ENCODE measurements at regions not wholly inside any gene's neighbourhood (a gene's known extent, or its start where the extent isn't known, plus 50 kb on each side); places are given as distances from the start of the nearest gene placed in this dataset.

- CTCF ChIA-PET (ENCODE audit: partially characterized antibody), result interaction anchor here (0.6 to 4.3 kb wide), 5 partner anchors 9 to 560 kb away, joined by 3 to 26 read pairs (median 4); no protein-coding TSS in a partner anchor
- no peak for DNase-seq (ENCODE audit: low read depth in 1 of 2, low spot score in 2 of 2)
- H2AK5ac ChIP-seq (ENCODE audit: low read depth, low read length), result no peak overlapping the region
- H3K4me1 ChIP-seq (replicated peaks in 1 of 4; ENCODE audit: control insufficient read depth in 3 of 4, insufficient read depth in 4 of 4, low read length in 3 of 4), result no peaks in the 10 kb centered on the region
- FAIRE-seq, result no peak
- H2AFZ ChIP-seq (ENCODE audit: low read length), result no peak overlapping the region
- no peaks in the 10 kb centered on the region for H3K27me3 ChIP-seq (replicated peaks in 1 of 4; ENCODE audit: control insufficient read depth in 3 of 4, extremely low read depth in 1 of 4, insufficient read depth in 3 of 4, low read length in 3 of 4)
- H2BK12ac ChIP-seq (ENCODE audit: low read depth, low read length), result no peak overlapping the region
- no peak overlapping the region for H4K5ac ChIP-seq (ENCODE audit: insufficient read length, low read depth, low read length)
- H3K79me2 ChIP-seq (ENCODE audit: control insufficient read depth in 1 of 2, insufficient read depth in 2 of 2, low read length in 2 of 2), result no peaks in the 10 kb centered on the region
- H3K9ac ChIP-seq (replicated peaks in 1 of 4; ENCODE audit: extremely low read depth in 1 of 4, low read depth in 3 of 4, low read length in 3 of 4), result no peak overlapping the region
- no peak overlapping the region for H2BK20ac ChIP-seq (ENCODE audit: low read length)
- no peak overlapping the region for H2BK5ac ChIP-seq (ENCODE audit: low read depth, low read length)
- POLR2A ChIA-PET (ENCODE audit: partially characterized antibody), result interaction anchor here (2.2 kb wide), 1 partner anchor 134 kb away, joined by 5 read pairs; no protein-coding TSS in a partner anchor
- H3K4ac ChIP-seq (replicated peaks; ENCODE audit: insufficient read length, low read depth, low read length), result no peak overlapping the region
- H3K4me3 ChIP-seq (ENCODE audit: extremely low read depth in 1 of 4, insufficient read depth in 2 of 4, low read depth in 3 of 4, low read length in 4 of 4), result no peak overlapping the region
- no peaks in the 10 kb centered on the region for H3K79me1 ChIP-seq (ENCODE audit: low read depth, low read length)
- H3K4me2 ChIP-seq (ENCODE audit: insufficient read depth in 1 of 2, low read depth in 2 of 2, low read length in 2 of 2), result no peak overlapping the region
- no peaks in the 10 kb centered on the region for H3K36me3 ChIP-seq (ENCODE audit: control insufficient read depth in 2 of 4, insufficient read depth in 4 of 4, low read length in 3 of 4)
- 92% methylated on average over 3 of the region's 3 CpGs; no CpG with 5 or more reads in 1 of the 2 experiments for WGBS, 2 experiments (ENCODE audit: extremely low coverage in 1 of 2, insufficient coverage in 1 of 2, insufficient read length in 1 of 2, insufficient replicate concordance in 2 of 2, low coverage in 1 of 2, low lambda C conversion rate in 2 of 2, missing lambda C conversion rate in 1 of 2)
- H3K18ac ChIP-seq (ENCODE audit: extremely low read depth, low read length), result no peak overlapping the region
- no peaks in the 10 kb centered on the region for H4K20me1 ChIP-seq (replicated peaks in 1 of 2; ENCODE audit: control insufficient read depth in 1 of 2, insufficient read depth in 2 of 2, low read length in 2 of 2)
- H3K23ac ChIP-seq (ENCODE audit: insufficient read length), result no peak overlapping the region
- H3K27ac ChIP-seq (ENCODE audit: low read depth, low read length), result no peak overlapping the region
- TF ChIP-seq RFX5 (IDR thresholded peaks at IDR 0.05; ENCODE audit: borderline replicate concordance, low read depth, low read length) (no peak), FOSL1 (IDR thresholded peaks at IDR 0.05; ENCODE audit: insufficient read depth, low read depth, low read length) (no peak), ASH2L (IDR thresholded peaks at IDR 0.05; ENCODE audit: low read length) (no peak), SP1 (IDR thresholded peaks at IDR 0.05; ENCODE audit: low read depth, low read length) (no peak), SP2 (IDR thresholded peaks at IDR 0.05; ENCODE audit: low read length) (no peak), HDAC2 (IDR thresholded peaks at IDR 0.05; ENCODE audit: borderline replicate concordance in 1 of 2, low read depth in 2 of 2, low read length in 2 of 2) (no peak), ZNF274 (IDR thresholded peaks at IDR 0.05; ENCODE audit: borderline replicate concordance, extremely low read depth, low read length) (no peak)
- no peak overlapping the region for H2BK120ac ChIP-seq (replicated peaks; ENCODE audit: low read depth, low read length)
- no peak overlapping the region for H3K14ac ChIP-seq (ENCODE audit: insufficient read length)
- H2BK15ac ChIP-seq (ENCODE audit: low read length), result no peak overlapping the region
- no peak overlapping the region for H4K8ac ChIP-seq (ENCODE audit: extremely low read depth, insufficient read depth, low read length)
- no peak overlapping the region for H4K91ac ChIP-seq (replicated peaks; ENCODE audit: insufficient read length, low read length)
- H3K9me3 ChIP-seq (ENCODE audit: insufficient read depth in 2 of 2, low read depth in 1 of 2, low read length in 1 of 2), result no peaks in the 10 kb centered on the region
- no peak overlapping the region for H3K56ac ChIP-seq (replicated peaks; ENCODE audit: insufficient read length, low read depth, low read length)
- no peaks in the 10 kb centered on the region for H3K23me2 ChIP-seq (ENCODE audit: low read depth, low read length)
Measured at GRCh38 chr6:132952986-132953385, 138.6 kb downstream of the RPS12 start.

Measured in H1 (cell line).